Spleen (tissue), 11 donors: ENCODE measurements at regions not wholly inside any gene's neighbourhood (a gene's known extent, or its start where the extent isn't known, plus 50 kb on each side); places are given as distances from the start of the nearest gene placed in this dataset.

ENCODE experiments used
- DNase-seq: peaks from one replicate; pipeline ENCODE4 v3.0.0-alpha.2; 2020
- H3K27ac ChIP-seq, 8 donors: fragments of 200-600 bp; sonication (generic) in 7 of 8; 1 replicate in 4 of 8; 2 replicates in 4 of 8; pipeline versions ENCODE4 v1.5.0 to v1.8.0; 2016 to 2021; ENCODE audit warnings: inconsistent platforms in 4 of 8, mild to moderate bottlenecking in 4 of 8, moderate library complexity in 1 of 8
- H3K27me3 ChIP-seq, 7 donors: fragments of 200-600 bp; sonication (generic) in 6 of 7; replicated peaks in 1 of 7; 1 replicate in 4 of 7; 2 replicates in 3 of 7; pipeline versions ENCODE4 v1.5.0 to v1.8.0; 2016 to 2021; ENCODE audit warnings: inconsistent platforms in 3 of 7, mild to moderate bottlenecking in 1 of 7
- H3K36me3 ChIP-seq, 6 donors: fragments of 200-600 bp; sonication (generic) in 5 of 6; 1 replicate in 4 of 6; 2 replicates in 2 of 6; pipeline versions ENCODE4 v1.5.0 to v1.8.0; 2016 to 2021; ENCODE audit warnings: inconsistent platforms in 2 of 6
- H3K4me1 ChIP-seq, 6 donors: fragments of 200-600 bp; sonication (generic) in 5 of 6; 1 replicate in 3 of 6; 2 replicates in 3 of 6; pipeline versions ENCODE4 v1.5.0 to v1.8.0; 2016 to 2021; ENCODE audit warnings: inconsistent platforms in 3 of 6
- H3K4me3 ChIP-seq, 8 donors: fragments of 200-600 bp; sonication (generic) in 7 of 8; 1 replicate in 4 of 8; 2 replicates in 4 of 8; pipeline versions ENCODE4 v1.5.0 to v1.8.0; 2016 to 2021; ENCODE audit warnings: inconsistent platforms in 4 of 8, mild to moderate bottlenecking in 4 of 8, moderate library complexity in 2 of 8
- H3K9me3 ChIP-seq, 8 donors: fragments of 200-600 bp; sonication (generic) in 7 of 8; 1 replicate in 4 of 8; 2 replicates in 4 of 8; pipeline versions ENCODE4 v1.5.0 to v1.8.0; 2016 to 2021; ENCODE audit warnings: inconsistent platforms in 4 of 8
- CTCF ChIP-seq, 11 experiments: fragments of 200-600 bp in 7 of 11; fragments of 450-650 bp in 4 of 11; sonication (generic) in 4 of 11; IDR thresholded peaks in 8 of 11; conservative IDR thresholded peaks in 3 of 11; 1 replicate in 7 of 11; 2 replicates in 4 of 11; pipeline versions ENCODE4 v1.4.0 to v1.8.0; 2016 to 2021; ENCODE audit warnings: antibody characterized with exemption in 11 of 11, inconsistent platforms in 4 of 11, mild to moderate bottlenecking in 1 of 11
- POLR2A ChIP-seq, 3 donors: fragments of 450-650 bp; IDR thresholded peaks; one replicate each; pipeline ENCODE4 v1.5.1; 2017; ENCODE audit warnings: antibody characterized with exemption in 3 of 3, mild to moderate bottlenecking in 1 of 3
- POLR2AphosphoS5 ChIP-seq, 3 donors: sonication (generic); formaldehyde crosslinking; IDR thresholded peaks; one replicate each; pipeline ENCODE4 v1.5.1; 2017; ENCODE audit warnings: antibody characterized with exemption in 3 of 3
- WGBS, 5 donors: extraction: QIAGEN DNeasy Blood & Tissue Kit in 3 of 5; methylation state at CpG; one replicate each; pipeline versions ENCODE4 v1.1.5 to v1.1.7; 2013 to 2018; 5-methylcytosine and 5-hydroxymethylcytosine counted together
- intact Hi-C: fragments of 100-400 bp; cut with DNase I; formaldehyde crosslinking; loops from one replicate; pipeline ENCODE4 v1.15.0; 2023; ENCODE audit warnings: low total_unique reads
- donor health status: healthy with polysubstance abuse.
- donor health status: DM: no; HTN: no; CAD: no; lungs with moderate emphysema.
- donor health status: DM: no; HTN: no; CAD: no.
- donor health status: Bipolar disorder and iron deficiency.
- donor health status: healthy.
- donor health status: DM: no; HTN: no; CAD: no.
- donor health status: DM: yes; HTN: yes; CAD: no.

DNA sequence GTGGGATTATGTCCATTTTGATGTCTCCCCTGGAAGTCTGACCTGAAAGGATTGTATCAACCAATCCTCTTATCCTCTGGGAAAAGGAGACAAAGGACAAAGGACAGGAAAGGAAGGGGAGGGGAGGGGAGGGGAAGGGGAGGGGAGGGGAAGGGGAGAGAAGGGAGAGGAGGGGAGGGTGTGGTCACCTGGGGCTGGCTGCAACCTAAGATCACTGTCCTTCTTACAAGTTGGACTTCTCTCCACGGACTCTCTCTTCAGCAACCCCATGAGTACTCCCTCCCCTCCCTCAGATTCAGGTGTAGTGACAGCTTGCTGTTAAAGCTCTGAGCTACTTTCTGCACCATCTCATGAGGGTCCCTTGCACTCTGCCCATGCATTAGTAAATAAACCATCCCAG is 58.9 kb upstream of the KLHL31 start:
- H3K4me1 ChIP-seq, result peaks cover 0 to 15% (median 7%) of the 10 kb centered on the region in 6 donors
- peaks cover 0 to 14% (median 0%) of the 10 kb centered on the region in 7 donors for H3K27me3 ChIP-seq
- H3K9me3 ChIP-seq, result no peaks in the 10 kb centered on the region
- no peak for TF ChIP-seq POLR2AphosphoS5 (IDR thresholded peaks at IDR 0.05)
- no peak for TF ChIP-seq CTCF (IDR thresholded peaks at IDR 0.05 in 8 of 11, conservative IDR thresholded peaks at IDR 0.05 in 3 of 11)
- no peak for TF ChIP-seq POLR2A (IDR thresholded peaks at IDR 0.05)
- no peak overlapping the region for H3K4me3 ChIP-seq
- intact Hi-C loops, result loop anchor here (10.0 kb wide), 1 partner anchor 560 kb away; no protein-coding TSS in a partner anchor
- H3K27ac ChIP-seq, result no peak overlapping the region
- whole genome bisulfite sequencing, 5 donors, result 53 to 73% (median 64%) methylated on average over 1 of the region's 1 CpG
- DNase-seq, result no peak
- H3K36me3 ChIP-seq, result no peaks in the 10 kb centered on the region

DNA sequence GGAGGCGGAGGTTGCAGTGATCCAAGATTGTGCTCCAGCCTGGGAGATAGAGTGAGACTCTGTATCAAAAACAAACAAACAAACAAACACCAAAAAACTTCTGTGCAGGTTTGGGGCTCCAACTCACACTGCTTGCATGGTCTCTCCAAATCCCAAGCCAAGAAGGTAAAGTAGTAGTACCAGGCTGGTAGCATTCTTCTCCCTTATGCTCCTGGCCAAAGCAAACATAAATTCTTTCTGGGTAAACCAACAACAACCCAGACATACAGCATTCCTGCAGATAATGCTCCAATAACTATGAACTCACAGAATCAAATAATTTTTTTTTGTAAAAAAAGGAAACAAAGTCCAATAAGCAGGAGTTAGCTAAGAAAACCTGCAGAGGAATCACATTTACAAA is 57.8 kb upstream of the KLHL31 start:
- TF ChIP-seq POLR2AphosphoS5 (IDR thresholded peaks at IDR 0.05) (no peak), POLR2A (IDR thresholded peaks at IDR 0.05) (no peak), CTCF (IDR thresholded peaks at IDR 0.05 in 8 of 11, conservative IDR thresholded peaks at IDR 0.05 in 3 of 11) (no peak)
- 83 to 100% (median 100%) methylated on average over 1 of the region's 1 CpG for WGBS, 5 donors
- intact Hi-C loops, result loop anchor here (10.0 kb wide), 1 partner anchor 559 kb away; no protein-coding TSS in a partner anchor
- H3K36me3 ChIP-seq, result no peaks in the 10 kb centered on the region
- H3K9me3 ChIP-seq, result no peaks in the 10 kb centered on the region
- no peak overlapping the region for H3K4me3 ChIP-seq
- H3K4me1 ChIP-seq, result peaks cover 0 to 12% (median 8%) of the 10 kb centered on the region in 6 donors
- no peak for DNase-seq
- peaks cover 0 to 14% (median 0%) of the 10 kb centered on the region in 7 donors for H3K27me3 ChIP-seq
- H3K27ac ChIP-seq, result no peak overlapping the region

DNA sequence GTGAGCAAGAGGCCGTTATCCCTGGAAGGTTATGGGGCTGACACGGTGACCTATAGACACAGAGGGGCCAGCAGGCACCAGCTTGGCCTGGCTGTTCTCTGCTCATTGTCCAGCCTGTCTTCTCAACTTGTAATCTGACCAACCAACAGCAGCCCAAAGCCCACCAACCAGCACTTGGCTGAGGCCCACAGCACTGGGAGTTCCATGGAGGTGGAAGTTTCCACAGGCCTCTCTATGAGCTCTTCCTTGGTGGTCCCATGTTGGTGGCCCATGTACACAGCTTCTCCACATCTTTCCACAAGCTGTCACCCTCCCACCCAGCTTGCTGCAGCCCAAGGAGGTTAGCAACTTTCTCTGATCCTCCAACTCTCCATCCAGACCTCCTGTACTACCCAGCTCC is 56.2 kb upstream of the KLHL31 start:
- Histone ChIP-seq H3K4me1 (peaks cover 0 to 10% (median 7%) of the 10 kb centered on the region in 6 donors), H3K4me3 (no peak overlapping the region), H3K27me3 (peaks cover 0 to 14% (median 0%) of the 10 kb centered on the region in 7 donors), H3K9me3 (no peaks in the 10 kb centered on the region), H3K27ac (no peak overlapping the region), H3K36me3 (no peaks in the 10 kb centered on the region)
- TF ChIP-seq POLR2A (IDR thresholded peaks at IDR 0.05) (no peak), POLR2AphosphoS5 (IDR thresholded peaks at IDR 0.05) (no peak), CTCF (IDR thresholded peaks at IDR 0.05 in 8 of 11, conservative IDR thresholded peaks at IDR 0.05 in 3 of 11) (no peak)
- DNase-seq, result no peak
- intact Hi-C loops, result loop anchor here (10.0 kb wide), 1 partner anchor 557 kb away; no protein-coding TSS in a partner anchor
- 71 to 95% (median 91%) methylated on average over 2 of the region's 2 CpGs for WGBS, 5 donors

- Histone ChIP-seq H3K36me3 (no peaks in the 10 kb centered on the region), H3K4me3 (no peak overlapping the region), H3K27me3 (no peaks in the 10 kb centered on the region), H3K9me3 (no peaks in the 10 kb centered on the region), H3K27ac (no peak overlapping the region), H3K4me1 (peaks cover 0 to 6% (median 2%) of the 10 kb centered on the region in 6 donors)
- peak in 10 of 11 experiments; percentile 19 to 85 (median 75) for TF ChIP-seq CTCF (IDR thresholded peaks at IDR 0.05 in 8 of 11, conservative IDR thresholded peaks at IDR 0.05 in 3 of 11)
- no peak for TF ChIP-seq POLR2AphosphoS5 (IDR thresholded peaks at IDR 0.05)
- DNase-seq, result no peak
- intact Hi-C loops, result no loop called here
- WGBS, 5 donors, result 43 to 49% (median 46%) methylated on average over 9 of the region's 9 CpGs
Observed at GRCh38 chr6:53718597-53719460, 53.3 kb upstream of the KLHL31 start.
